ENCODE measurements at regions not wholly inside any gene's neighbourhood (a gene's known extent, or its start where the extent isn't known, plus 50 kb on each side); places are given as distances from the start of the nearest gene placed in this dataset.
A peak's percentile ranks its signal among the peaks of the same experiment; 100 is the strongest.

DNA sequence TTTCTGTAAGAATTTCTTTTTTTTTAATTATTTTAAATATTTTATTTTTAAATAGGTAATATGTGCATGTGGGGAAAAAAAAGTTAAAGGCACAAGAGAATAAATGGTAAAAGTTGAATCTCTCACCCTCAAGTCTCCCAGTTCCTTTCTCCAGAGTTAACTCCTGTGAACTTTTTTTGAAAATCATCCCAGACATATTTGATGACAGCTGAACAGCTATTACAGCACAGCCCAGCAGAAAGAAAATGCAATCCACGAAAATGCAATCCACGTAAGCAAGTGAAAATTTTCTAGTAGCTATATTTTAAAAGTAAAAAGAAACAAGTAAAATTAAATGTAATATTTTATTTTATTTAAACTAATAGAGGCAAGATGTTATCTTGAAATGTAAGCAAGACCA lies 310.0 kb upstream of the RUNX1 start:
- intact Hi-C loops (cut with DNase I; ENCODE audit: low total_unique reads) = no loop called here
- Histone ChIP-seq H3K36me3 (no peaks in the 10 kb centered on the region), H3K9me3 (no peaks in the 10 kb centered on the region), H3K27me3 (no peaks in the 10 kb centered on the region), H3K27ac (no peak overlapping the region), H3K4me3 (no peak overlapping the region), H3K4me1 (peaks cover 3 to 14% of the 10 kb centered on the region in 2 donors)
- DNase-seq = no peak
- TF ChIP-seq POLR2A (IDR thresholded peaks at IDR 0.05) (no peak), CTCF (IDR thresholded peaks at IDR 0.05 in 4 of 5, conservative IDR thresholded peaks at IDR 0.05 in 1 of 5) (no peak)
- peak in 1 of 2 donors; percentile 81 for ATAC-seq
- in situ Hi-C loops (cut with MboI; ENCODE audit: low sequenced_read_pairs in 4 of 4) = loop anchor here in 1 of 4 donors (25.0 kb wide), 1 partner anchor 297 kb away; no protein-coding TSS in a partner anchor

DNA sequence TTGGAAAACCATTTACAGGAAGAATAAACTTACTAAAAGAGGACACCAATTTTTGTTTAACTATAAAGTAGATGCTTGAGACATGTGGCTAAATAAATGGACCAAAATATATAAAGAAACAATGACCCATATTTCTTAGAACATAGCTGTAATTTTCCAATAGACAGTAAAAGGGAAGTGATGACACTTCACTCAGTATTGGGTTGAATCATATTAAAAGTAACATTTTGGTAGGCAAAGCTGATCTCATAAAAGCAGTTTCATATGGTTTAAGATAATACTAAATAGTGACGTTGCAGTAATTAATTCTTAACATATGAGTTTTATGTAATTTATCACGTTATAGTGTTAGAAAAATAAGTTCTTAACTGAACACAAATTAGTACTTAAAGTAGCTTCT lies 308.9 kb upstream of the RUNX1 start:
- intact Hi-C loops (cut with DNase I; ENCODE audit: low total_unique reads) = no loop called here
- ATAC-seq (no peak), DNase-seq (no peak)
- Histone ChIP-seq H3K4me3 (no peak overlapping the region), H3K4me1 (peaks cover 3 to 14% of the 10 kb centered on the region in 2 donors), H3K36me3 (no peaks in the 10 kb centered on the region), H3K27ac (no peak overlapping the region), H3K9me3 (no peaks in the 10 kb centered on the region), H3K27me3 (no peaks in the 10 kb centered on the region)
- in situ Hi-C loops (cut with MboI; ENCODE audit: low sequenced_read_pairs in 4 of 4) = loop anchor here in 1 of 4 donors (25.0 kb wide), 1 partner anchor 296 kb away; no protein-coding TSS in a partner anchor
- TF ChIP-seq POLR2A (IDR thresholded peaks at IDR 0.05) = no peak
- TF ChIP-seq CTCF (IDR thresholded peaks at IDR 0.05 in 4 of 5, conservative IDR thresholded peaks at IDR 0.05 in 1 of 5) = no peak

GRCh38 chr21:35357041-35357780 lies 308.1 kb upstream of the RUNX1 start:
- peaks cover 3 to 14% of the 10 kb centered on the region in 2 donors for H3K4me1 ChIP-seq
- no peak for ATAC-seq
- no peaks in the 10 kb centered on the region for H3K9me3 ChIP-seq
- no peak for TF ChIP-seq POLR2A (IDR thresholded peaks at IDR 0.05)
- no peak for TF ChIP-seq CTCF (IDR thresholded peaks at IDR 0.05 in 4 of 5, conservative IDR thresholded peaks at IDR 0.05 in 1 of 5)
- no peaks in the 10 kb centered on the region for H3K36me3 ChIP-seq
- intact Hi-C loops (cut with DNase I; ENCODE audit: low total_unique reads) (no loop called here), in situ Hi-C loops (cut with MboI; ENCODE audit: low sequenced_read_pairs in 4 of 4) (loop anchor here in 1 of 4 donors (25.0 kb wide), 1 partner anchor 295 kb away; no protein-coding TSS in a partner anchor)
- H3K27me3 ChIP-seq = no peaks in the 10 kb centered on the region
- no peak overlapping the region for H3K27ac ChIP-seq
- no peak overlapping the region for H3K4me3 ChIP-seq
- no peak for DNase-seq

GRCh38 chr21:35354078-35354477 lies 305.0 kb upstream of the RUNX1 start:
- no peak overlapping the region for H3K27ac ChIP-seq
- no peaks in the 10 kb centered on the region for H3K9me3 ChIP-seq
- ATAC-seq (no peak), DNase-seq (no peak)
- no peaks in the 10 kb centered on the region for H3K27me3 ChIP-seq
- H3K36me3 ChIP-seq = no peaks in the 10 kb centered on the region
- peaks cover 3 to 4% of the 10 kb centered on the region in 2 donors for H3K4me1 ChIP-seq
- no peak overlapping the region for H3K4me3 ChIP-seq
- intact Hi-C loops (cut with DNase I; ENCODE audit: low total_unique reads) (no loop called here), in situ Hi-C loops (cut with MboI; ENCODE audit: low sequenced_read_pairs in 4 of 4) (loop anchor here in 1 of 4 donors (25.0 kb wide), 1 partner anchor 292 kb away; no protein-coding TSS in a partner anchor)
- TF ChIP-seq POLR2A (IDR thresholded peaks at IDR 0.05) = no peak
- TF ChIP-seq CTCF (IDR thresholded peaks at IDR 0.05 in 4 of 5, conservative IDR thresholded peaks at IDR 0.05 in 1 of 5) = no peak
